ENCODE measurements at regions not wholly inside any gene's neighbourhood (a gene's known extent, or its start where the extent isn't known, plus 50 kb on each side); places are given as distances from the start of the nearest gene placed in this dataset.

DNA sequence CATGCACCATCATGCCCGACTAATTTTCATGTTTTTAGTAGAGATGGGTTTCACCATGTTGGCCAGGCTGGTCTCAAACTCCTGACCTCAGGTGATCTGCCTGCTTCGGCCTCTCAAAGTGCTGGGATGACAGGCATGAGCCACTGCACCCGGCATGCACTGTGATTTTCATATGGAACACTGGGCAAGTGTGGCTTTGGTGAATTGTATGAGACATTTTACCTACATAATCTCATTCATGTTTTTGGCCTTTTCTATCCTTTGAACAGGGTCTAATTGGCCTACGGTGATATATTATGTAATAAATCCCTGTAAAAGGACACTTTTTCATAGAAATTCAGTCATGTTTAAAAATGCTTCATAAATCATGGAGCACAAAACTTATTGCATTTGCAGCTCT is 128.7 kb upstream of the SEMA6A start:
- no peak for ATAC-seq
- CTCF ChIA-PET: no interaction called here
- TF ChIP-seq, protein P1, sequence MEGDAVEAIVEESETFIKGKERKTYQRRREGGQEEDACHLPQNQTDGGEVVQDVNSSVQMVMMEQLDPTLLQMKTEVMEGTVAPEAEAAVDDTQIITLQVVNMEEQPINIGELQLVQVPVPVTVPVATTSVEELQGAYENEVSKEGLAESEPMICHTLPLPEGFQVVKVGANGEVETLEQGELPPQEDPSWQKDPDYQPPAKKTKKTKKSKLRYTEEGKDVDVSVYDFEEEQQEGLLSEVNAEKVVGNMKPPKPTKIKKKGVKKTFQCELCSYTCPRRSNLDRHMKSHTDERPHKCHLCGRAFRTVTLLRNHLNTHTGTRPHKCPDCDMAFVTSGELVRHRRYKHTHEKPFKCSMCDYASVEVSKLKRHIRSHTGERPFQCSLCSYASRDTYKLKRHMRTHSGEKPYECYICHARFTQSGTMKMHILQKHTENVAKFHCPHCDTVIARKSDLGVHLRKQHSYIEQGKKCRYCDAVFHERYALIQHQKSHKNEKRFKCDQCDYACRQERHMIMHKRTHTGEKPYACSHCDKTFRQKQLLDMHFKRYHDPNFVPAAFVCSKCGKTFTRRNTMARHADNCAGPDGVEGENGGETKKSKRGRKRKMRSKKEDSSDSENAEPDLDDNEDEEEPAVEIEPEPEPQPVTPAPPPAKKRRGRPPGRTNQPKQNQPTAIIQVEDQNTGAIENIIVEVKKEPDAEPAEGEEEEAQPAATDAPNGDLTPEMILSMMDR (IDR thresholded peaks at IDR 0.05): no peak
- intact Hi-C loops (cut with micrococcal nuclease): no loop called here
- POLR2A ChIA-PET: no interaction called here
- DNase-seq: no peak
- H3K27me3 Mint-ChIP-seq: no peaks in the 10 kb centered on the region
- H3K36me3 Mint-ChIP-seq (ENCODE audit: low read depth): no peaks in the 10 kb centered on the region
- no peak overlapping the region for H3K4me3 Mint-ChIP-seq
- H3K27ac Mint-ChIP-seq: no peak overlapping the region
- no peaks in the 10 kb centered on the region for H3K4me1 Mint-ChIP-seq (ENCODE audit: low read depth)
- peaks cover 2% of the 10 kb centered on the region for H3K9me3 Mint-ChIP-seq

DNA sequence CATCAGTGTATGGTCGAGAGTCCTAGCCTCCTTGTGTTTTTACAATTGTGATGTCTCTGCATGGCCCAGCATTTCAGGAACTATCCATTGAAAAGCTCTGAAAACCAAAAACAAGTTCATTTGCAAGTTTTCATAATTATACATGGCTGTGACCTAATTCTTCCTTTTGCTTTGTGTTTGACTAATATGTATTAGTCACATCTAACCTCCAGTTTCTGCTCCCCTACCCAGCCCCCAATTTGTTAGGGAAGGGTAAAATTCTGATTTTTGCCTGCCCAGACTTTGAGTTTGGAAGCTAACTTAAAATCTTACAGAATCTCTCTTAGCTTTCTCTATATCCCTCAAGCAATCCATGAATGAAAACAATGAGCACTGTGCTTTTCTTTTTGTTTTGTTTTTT is 128.2 kb upstream of the SEMA6A start:
- ATAC-seq: no peak
- Mint-ChIP-seq H3K27me3 (no peaks in the 10 kb centered on the region), H3K36me3 (ENCODE audit: low read depth) (no peaks in the 10 kb centered on the region), H3K4me3 (no peak overlapping the region), H3K4me1 (ENCODE audit: low read depth) (no peaks in the 10 kb centered on the region), H3K9me3 (peaks cover 2% of the 10 kb centered on the region), H3K27ac (no peak overlapping the region)
- TF ChIP-seq, protein P1 (IDR thresholded peaks at IDR 0.05): no peak
- ChIA-PET POLR2A (no interaction called here), CTCF (no interaction called here)
- intact Hi-C loops (cut with micrococcal nuclease): no loop called here
- no peak for DNase-seq

DNA sequence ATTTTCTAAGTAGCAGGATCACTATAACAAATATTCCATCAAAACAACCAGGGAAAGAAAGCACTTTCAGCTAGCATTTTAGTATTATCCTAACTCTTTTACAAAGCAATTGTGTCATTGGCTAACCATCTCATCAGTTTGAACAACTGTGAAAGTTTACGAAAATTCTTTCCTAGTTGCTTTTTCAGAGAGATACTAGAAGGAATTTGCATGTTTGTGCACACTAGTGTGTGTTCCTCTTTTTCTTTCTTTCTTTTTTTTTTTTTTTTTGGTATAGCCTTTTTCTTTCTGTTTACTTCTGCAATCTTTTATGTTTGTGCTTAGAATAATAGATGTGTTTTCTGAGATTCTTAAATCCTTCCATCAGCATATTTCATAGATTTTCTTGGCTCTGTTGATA is 124.7 kb upstream of the SEMA6A start:
- H3K27me3 Mint-ChIP-seq: no peaks in the 10 kb centered on the region
- DNase-seq (no peak), ATAC-seq (no peak)
- intact Hi-C loops (cut with micrococcal nuclease): no loop called here
- H3K4me1 Mint-ChIP-seq (ENCODE audit: low read depth): no peaks in the 10 kb centered on the region
- TF ChIP-seq, protein P1 (IDR thresholded peaks at IDR 0.05): no peak
- H3K4me3 Mint-ChIP-seq: no peak overlapping the region
- no peak overlapping the region for H3K27ac Mint-ChIP-seq
- ChIA-PET CTCF (no interaction called here), POLR2A (no interaction called here)
- H3K9me3 Mint-ChIP-seq: peaks cover 3% of the 10 kb centered on the region
- no peaks in the 10 kb centered on the region for H3K36me3 Mint-ChIP-seq (ENCODE audit: low read depth)

DNA sequence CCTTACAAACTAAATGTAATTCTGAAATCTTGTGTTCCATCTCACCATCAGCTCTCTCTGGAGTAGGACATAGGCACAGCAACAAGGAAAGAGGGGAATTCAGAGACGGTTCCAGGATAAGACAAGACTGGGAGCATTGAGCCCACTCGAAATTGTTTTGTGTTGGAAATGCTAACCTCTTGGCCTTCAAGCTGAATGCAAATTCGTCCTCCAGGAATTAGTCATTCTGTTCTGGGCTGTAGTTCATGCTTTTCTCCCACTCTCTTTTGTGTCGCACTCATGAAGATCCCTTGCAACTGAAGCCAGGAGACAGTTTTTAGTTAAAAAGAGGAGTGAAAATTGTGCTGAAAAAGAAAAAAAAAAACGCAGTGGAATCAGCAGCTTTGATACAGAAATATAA is 121.7 kb upstream of the SEMA6A start:
- DNase-seq (no peak), ATAC-seq (no peak)
- Mint-ChIP-seq H3K4me1 (ENCODE audit: low read depth) (no peaks in the 10 kb centered on the region), H3K36me3 (ENCODE audit: low read depth) (no peaks in the 10 kb centered on the region), H3K4me3 (no peak overlapping the region), H3K27me3 (no peaks in the 10 kb centered on the region), H3K27ac (no peak overlapping the region), H3K9me3 (peaks cover 2% of the 10 kb centered on the region)
- intact Hi-C loops (cut with micrococcal nuclease): no loop called here
- TF ChIP-seq, protein P1 (IDR thresholded peaks at IDR 0.05): no peak
- POLR2A ChIA-PET: no interaction called here
- CTCF ChIA-PET: no interaction called here

DNA sequence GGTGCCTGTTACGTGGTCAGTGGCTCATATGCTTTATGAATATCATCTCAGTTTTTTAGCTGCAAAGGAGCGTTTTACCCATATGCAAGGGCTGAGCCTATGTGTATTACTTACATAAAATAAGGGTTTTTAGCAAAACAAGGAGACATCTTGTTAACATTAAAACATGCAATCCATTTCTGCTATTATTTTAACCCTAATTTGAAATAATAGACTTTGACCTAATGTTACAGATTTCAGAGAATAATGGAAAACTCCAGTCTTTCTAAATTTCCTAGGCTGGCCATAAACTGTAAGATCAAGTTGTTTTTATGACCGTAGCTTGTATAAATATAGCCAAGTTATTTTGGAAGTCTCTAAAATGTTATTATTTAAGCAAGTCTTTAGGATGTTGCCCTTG is 121.1 kb upstream of the SEMA6A start:
- POLR2A ChIA-PET: interaction anchor here (0.5 kb wide), 1 partner anchor 157 kb away, joined by 3 read pairs; no protein-coding TSS in a partner anchor
- Mint-ChIP-seq H3K9me3 (peaks cover 1% of the 10 kb centered on the region), H3K4me3 (no peak overlapping the region), H3K36me3 (ENCODE audit: low read depth) (no peaks in the 10 kb centered on the region), H3K4me1 (ENCODE audit: low read depth) (no peaks in the 10 kb centered on the region), H3K27ac (no peak overlapping the region), H3K27me3 (no peaks in the 10 kb centered on the region)
- no peak for ATAC-seq
- TF ChIP-seq, protein P1 (IDR thresholded peaks at IDR 0.05): no peak
- CTCF ChIA-PET: no interaction called here
- intact Hi-C loops (cut with micrococcal nuclease): no loop called here
- no peak for DNase-seq
